Liver (tissue), 8 donors: ENCODE measurements at regions not wholly inside any gene's neighbourhood (a gene's known extent, or its start where the extent isn't known, plus 50 kb on each side); places are given as distances from the start of the nearest gene placed in this dataset.

Experiments
- DNase-seq: peaks from one replicate; pipeline ENCODE4 v3.0.0-alpha.2; 2017; ENCODE audit warnings: low spot score
- H3K27ac ChIP-seq, 2 donors: one replicate each; pipeline ENCODE4 v1.7.0; 2013; ENCODE audit warnings: inconsistent platforms in 2 of 2, low read length in 2 of 2, control low read depth in 1 of 2, low read depth in 1 of 2, mild to moderate bottlenecking in 1 of 2
- H3K27me3 ChIP-seq, 4 donors: one replicate each; pipeline versions ENCODE4 v1.6.1 to v1.7.0; 2013; ENCODE audit warnings: low read length in 3 of 4, inconsistent platforms in 1 of 4, mild to moderate bottlenecking in 1 of 4, moderate library complexity in 1 of 4; ENCODE audit not compliant: control insufficient read depth in 4 of 4, insufficient read depth in 4 of 4
- H3K36me3 ChIP-seq, 4 donors: one replicate each; pipeline versions ENCODE4 v1.6.1 to v1.7.0; 2013; ENCODE audit warnings: low read length in 3 of 4, mild to moderate bottlenecking in 3 of 4, low read depth in 1 of 4, moderate library complexity in 1 of 4; ENCODE audit not compliant: control insufficient read depth in 4 of 4, insufficient read depth in 3 of 4
- H3K4me1 ChIP-seq, 4 donors: one replicate each; pipeline versions ENCODE4 v1.6.1 to v1.7.0; 2013; ENCODE audit warnings: low read length in 3 of 4, mild to moderate bottlenecking in 3 of 4, moderate library complexity in 1 of 4; ENCODE audit not compliant: control insufficient read depth in 4 of 4, insufficient read depth in 4 of 4
- H3K4me3 ChIP-seq, 3 donors: one replicate each; pipeline versions ENCODE4 v1.6.1 to v1.7.0; 2013; ENCODE audit warnings: low read length in 3 of 3, control low read depth in 1 of 3, low read depth in 1 of 3, mild to moderate bottlenecking in 1 of 3
- H3K9ac ChIP-seq, 2 donors: one replicate each; pipeline ENCODE4 v1.7.0; 2013; ENCODE audit warnings: low read length in 2 of 2, mild to moderate bottlenecking in 2 of 2, moderate library complexity in 2 of 2, control low read depth in 1 of 2, low read depth in 1 of 2
- H3K9me3 ChIP-seq, 4 donors: one replicate each; pipeline versions ENCODE4 v1.6.1 to v1.7.0; 2013; ENCODE audit warnings: low read length in 3 of 4; ENCODE audit not compliant: control insufficient read depth in 4 of 4
- ATF3 ChIP-seq: IDR thresholded peaks from 2 replicates; pipeline ENCODE4 v1.6.1; 2016; ENCODE audit warnings: antibody characterized with exemption
- EGR1 ChIP-seq, 2 donors: IDR thresholded peaks; 2 replicates each; pipeline ENCODE4 v1.6.1; 2016 to 2018; ENCODE audit warnings: antibody characterized with exemption in 2 of 2, low read depth in 2 of 2
- FOXA1 ChIP-seq: IDR thresholded peaks from 2 replicates; pipeline ENCODE4 v1.6.1; 2016; ENCODE audit warnings: antibody characterized with exemption
- FOXA2 ChIP-seq: IDR thresholded peaks from 2 replicates; pipeline ENCODE4 v1.6.1; 2016; ENCODE audit warnings: antibody characterized with exemption
- GABPA ChIP-seq, 2 donors: IDR thresholded peaks in 1 of 2; conservative IDR thresholded peaks in 1 of 2; 2 replicates each; pipeline ENCODE4 v1.6.1; 2016; ENCODE audit warnings: antibody characterized with exemption in 2 of 2, mild to moderate bottlenecking in 1 of 2, moderate library complexity in 1 of 2
- HNF4A ChIP-seq, 2 donors: conservative IDR thresholded peaks; 2 replicates each; pipeline ENCODE4 v1.6.1; 2016; ENCODE audit warnings: antibody characterized with exemption in 2 of 2, mild to moderate bottlenecking in 2 of 2
- HNF4G ChIP-seq: IDR thresholded peaks from 2 replicates; pipeline ENCODE4 v1.6.1; 2016; ENCODE audit warnings: antibody characterized with exemption
- JUND ChIP-seq, 2 donors: IDR thresholded peaks; 2 replicates each; pipeline ENCODE4 v1.6.1; 2016; ENCODE audit warnings: antibody characterized with exemption in 2 of 2
- MAX ChIP-seq: IDR thresholded peaks from 2 replicates; pipeline ENCODE4 v1.6.1; 2016; ENCODE audit warnings: antibody characterized with exemption
- NR2F2 ChIP-seq: IDR thresholded peaks from 2 replicates; pipeline ENCODE4 v1.6.1; 2016; ENCODE audit warnings: antibody characterized with exemption
- RAD21 ChIP-seq, 2 donors: IDR thresholded peaks; 2 replicates each; pipeline ENCODE4 v1.6.1; 2016; ENCODE audit warnings: antibody characterized with exemption in 2 of 2, mild to moderate bottlenecking in 2 of 2
- RXRA ChIP-seq, 2 donors: IDR thresholded peaks; 2 replicates each; pipeline ENCODE4 v1.6.1; 2017 to 2018; ENCODE audit warnings: antibody characterized with exemption in 2 of 2, mild to moderate bottlenecking in 1 of 2
- SP1 ChIP-seq: IDR thresholded peaks from 2 replicates; pipeline ENCODE4 v1.6.1; 2018; ENCODE audit warnings: antibody characterized with exemption, mild to moderate bottlenecking
- TAF1 ChIP-seq: conservative IDR thresholded peaks from 2 replicates; pipeline ENCODE4 v1.6.1; 2016; ENCODE audit warnings: antibody characterized with exemption, mild to moderate bottlenecking
- YY1 ChIP-seq: IDR thresholded peaks from 2 replicates; pipeline ENCODE4 v1.6.1; 2016; ENCODE audit warnings: antibody characterized with exemption, mild to moderate bottlenecking
- ZBTB33 ChIP-seq: IDR thresholded peaks from 2 replicates; pipeline ENCODE4 v1.6.1; 2016; ENCODE audit warnings: antibody characterized with exemption
- WGBS: extraction: QIAGEN DNeasy Blood & Tissue Kit; methylation state at CpG from one replicate; pipeline ENCODE4 v1.1.7; 2013; 5-methylcytosine and 5-hydroxymethylcytosine counted together
- TF ChIP-seq, protein P1 (sequence below): IDR thresholded peaks from 2 replicates; pipeline ENCODE4 v1.6.1; 2016; ENCODE audit warnings: antibody characterized with exemption, mild to moderate bottlenecking
- TF ChIP-seq, protein P2 (sequence below): fragments of 150-350 bp; IDR thresholded peaks from 2 replicates; pipeline ENCODE4 v1.5.1; 2017; ENCODE audit warnings: improper control_type of control experiment, low read depth, low read length; ENCODE audit not compliant: missing input control
- donor health status: healthy.
- donor health status: healthy.
- donor health status: healthy.
- donor health status: healthy.
- donor health status: healthy.

DNA sequence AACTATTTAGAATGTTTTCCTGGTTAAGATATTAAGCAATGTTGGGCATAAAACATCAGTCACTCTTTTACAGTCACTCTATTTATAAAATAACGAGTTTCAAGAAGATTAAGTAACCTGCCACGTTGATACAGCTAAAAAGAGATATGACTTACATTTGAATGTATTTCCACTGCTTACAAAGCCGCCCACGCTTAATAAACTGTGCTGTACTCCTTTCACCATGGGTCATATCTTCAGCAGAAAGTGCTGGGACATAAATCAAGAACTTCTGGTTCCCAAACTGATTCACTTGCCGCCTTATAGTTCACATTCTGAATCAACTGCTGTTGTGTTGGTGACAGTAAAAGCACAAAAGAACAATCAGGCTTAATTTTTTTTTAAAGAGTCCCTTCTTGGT is 666.7 kb downstream of the NCAM2 start (continued):
- TF ChIP-seq TAF1: no peak
- no peak for TF ChIP-seq JUND (IDR thresholded peaks at IDR 0.05)
- TF ChIP-seq ATF3: no peak
- no peak for TF ChIP-seq GABPA (IDR thresholded peaks at IDR 0.05 in 1 of 2, conservative IDR thresholded peaks at IDR 0.05 in 1 of 2)
- no peak for TF ChIP-seq FOXA2

- WGBS: 55% methylated on average over 1 of the region's 1 CpG
- Histone ChIP-seq H3K27me3 (no peaks in the 10 kb centered on the region), H3K4me1 (no peaks in the 10 kb centered on the region), H3K36me3 (no peaks in the 10 kb centered on the region), H3K4me3 (no peak overlapping the region), H3K9me3 (no peaks in the 10 kb centered on the region), H3K27ac (no peak overlapping the region), H3K9ac (no peak overlapping the region)
- TF ChIP-seq SP1 (no peak), MAX (no peak), ZBTB33 (no peak), EGR1 (IDR thresholded peaks at IDR 0.05; ENCODE audit: low read depth in 2 of 2) (no peak), HNF4A (conservative IDR thresholded peaks at IDR 0.05) (no peak)
- TF ChIP-seq, protein P1, sequence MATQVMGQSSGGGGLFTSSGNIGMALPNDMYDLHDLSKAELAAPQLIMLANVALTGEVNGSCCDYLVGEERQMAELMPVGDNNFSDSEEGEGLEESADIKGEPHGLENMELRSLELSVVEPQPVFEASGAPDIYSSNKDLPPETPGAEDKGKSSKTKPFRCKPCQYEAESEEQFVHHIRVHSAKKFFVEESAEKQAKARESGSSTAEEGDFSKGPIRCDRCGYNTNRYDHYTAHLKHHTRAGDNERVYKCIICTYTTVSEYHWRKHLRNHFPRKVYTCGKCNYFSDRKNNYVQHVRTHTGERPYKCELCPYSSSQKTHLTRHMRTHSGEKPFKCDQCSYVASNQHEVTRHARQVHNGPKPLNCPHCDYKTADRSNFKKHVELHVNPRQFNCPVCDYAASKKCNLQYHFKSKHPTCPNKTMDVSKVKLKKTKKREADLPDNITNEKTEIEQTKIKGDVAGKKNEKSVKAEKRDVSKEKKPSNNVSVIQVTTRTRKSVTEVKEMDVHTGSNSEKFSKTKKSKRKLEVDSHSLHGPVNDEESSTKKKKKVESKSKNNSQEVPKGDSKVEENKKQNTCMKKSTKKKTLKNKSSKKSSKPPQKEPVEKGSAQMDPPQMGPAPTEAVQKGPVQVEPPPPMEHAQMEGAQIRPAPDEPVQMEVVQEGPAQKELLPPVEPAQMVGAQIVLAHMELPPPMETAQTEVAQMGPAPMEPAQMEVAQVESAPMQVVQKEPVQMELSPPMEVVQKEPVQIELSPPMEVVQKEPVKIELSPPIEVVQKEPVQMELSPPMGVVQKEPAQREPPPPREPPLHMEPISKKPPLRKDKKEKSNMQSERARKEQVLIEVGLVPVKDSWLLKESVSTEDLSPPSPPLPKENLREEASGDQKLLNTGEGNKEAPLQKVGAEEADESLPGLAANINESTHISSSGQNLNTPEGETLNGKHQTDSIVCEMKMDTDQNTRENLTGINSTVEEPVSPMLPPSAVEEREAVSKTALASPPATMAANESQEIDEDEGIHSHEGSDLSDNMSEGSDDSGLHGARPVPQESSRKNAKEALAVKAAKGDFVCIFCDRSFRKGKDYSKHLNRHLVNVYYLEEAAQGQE: no peak
- no peak for DNase-seq
Measured at GRCh38 chr21:21666689-21667088, 668.5 kb downstream of the NCAM2 start.

- H3K4me1 ChIP-seq: no peaks in the 10 kb centered on the region
- H3K27me3 ChIP-seq: no peaks in the 10 kb centered on the region
- 80% methylated on average over 1 of the region's 1 CpG for WGBS
Measured at GRCh38 chr21:21668198-21668597, 670.0 kb downstream of the NCAM2 start.

More at GRCh38 chr21:21668198-21668597, 670.0 kb downstream of the NCAM2 start:
- Histone ChIP-seq H3K4me3 (no peak overlapping the region), H3K9me3 (no peaks in the 10 kb centered on the region), H3K36me3 (no peaks in the 10 kb centered on the region), H3K27ac (no peak overlapping the region), H3K9ac (no peak overlapping the region)
- DNase-seq: no peak
- no peak for TF ChIP-seq ZBTB33
- TF ChIP-seq NR2F2: no peak
- no peak for TF ChIP-seq RXRA (IDR thresholded peaks at IDR 0.05)
- no peak for TF ChIP-seq SP1
- TF ChIP-seq HNF4A (conservative IDR thresholded peaks at IDR 0.05): no peak
- no peak for TF ChIP-seq RAD21 (IDR thresholded peaks at IDR 0.05)
- TF ChIP-seq YY1: no peak
- TF ChIP-seq HNF4G: no peak
- no peak for TF ChIP-seq JUND (IDR thresholded peaks at IDR 0.05)
- no peak for TF ChIP-seq FOXA2
- TF ChIP-seq FOXA1: no peak
- TF ChIP-seq MAX: no peak
- TF ChIP-seq EGR1 (IDR thresholded peaks at IDR 0.05; ENCODE audit: low read depth in 2 of 2): no peak
- TF ChIP-seq TAF1: no peak
- TF ChIP-seq GABPA (IDR thresholded peaks at IDR 0.05 in 1 of 2, conservative IDR thresholded peaks at IDR 0.05 in 1 of 2): no peak
- TF ChIP-seq, protein P2, sequence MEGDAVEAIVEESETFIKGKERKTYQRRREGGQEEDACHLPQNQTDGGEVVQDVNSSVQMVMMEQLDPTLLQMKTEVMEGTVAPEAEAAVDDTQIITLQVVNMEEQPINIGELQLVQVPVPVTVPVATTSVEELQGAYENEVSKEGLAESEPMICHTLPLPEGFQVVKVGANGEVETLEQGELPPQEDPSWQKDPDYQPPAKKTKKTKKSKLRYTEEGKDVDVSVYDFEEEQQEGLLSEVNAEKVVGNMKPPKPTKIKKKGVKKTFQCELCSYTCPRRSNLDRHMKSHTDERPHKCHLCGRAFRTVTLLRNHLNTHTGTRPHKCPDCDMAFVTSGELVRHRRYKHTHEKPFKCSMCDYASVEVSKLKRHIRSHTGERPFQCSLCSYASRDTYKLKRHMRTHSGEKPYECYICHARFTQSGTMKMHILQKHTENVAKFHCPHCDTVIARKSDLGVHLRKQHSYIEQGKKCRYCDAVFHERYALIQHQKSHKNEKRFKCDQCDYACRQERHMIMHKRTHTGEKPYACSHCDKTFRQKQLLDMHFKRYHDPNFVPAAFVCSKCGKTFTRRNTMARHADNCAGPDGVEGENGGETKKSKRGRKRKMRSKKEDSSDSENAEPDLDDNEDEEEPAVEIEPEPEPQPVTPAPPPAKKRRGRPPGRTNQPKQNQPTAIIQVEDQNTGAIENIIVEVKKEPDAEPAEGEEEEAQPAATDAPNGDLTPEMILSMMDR: no peak
- no peak for TF ChIP-seq ATF3
